Esophagus squamous epithelium (tissue), 5 donors: ENCODE measurements at regions not wholly inside any gene's neighbourhood (a gene's known extent, or its start where the extent isn't known, plus 50 kb on each side); places are given as distances from the start of the nearest gene placed in this dataset.

ENCODE experiments used
- DNase-seq: peaks from one replicate; lab custom pipeline; 2025; lab: John Stamatoyannopoulos, UW
- H3K27ac ChIP-seq, 4 donors: fragments of 200-600 bp; sonication (generic); one replicate each; pipeline ENCODE4 v1.5.1; 2016 to 2019; ENCODE audit warnings: mild to moderate bottlenecking in 1 of 4
- H3K27me3 ChIP-seq, 4 donors: fragments of 200-600 bp; sonication (generic); 1 replicate in 3 of 4; 2 replicates in 1 of 4; pipeline versions ENCODE4 v1.5.1 to v1.6.0; 2017 to 2021; ENCODE audit warnings: antibody characterized with exemption in 1 of 4
- H3K36me3 ChIP-seq, 3 donors: fragments of 200-600 bp; sonication (generic); one replicate each; pipeline ENCODE4 v1.5.1; 2016 to 2019
- H3K4me1 ChIP-seq, 3 donors: fragments of 200-600 bp; sonication (generic); one replicate each; pipeline ENCODE4 v1.5.1; 2017 to 2019
- H3K4me3 ChIP-seq, 4 donors: fragments of 200-600 bp; sonication (generic); 1 replicate in 3 of 4; 2 replicates in 1 of 4; pipeline ENCODE4 v1.5.1; 2016 to 2019; ENCODE audit warnings: mild to moderate bottlenecking in 2 of 4, moderate library complexity in 1 of 4
- H3K9me3 ChIP-seq, 3 donors: fragments of 200-600 bp; sonication (generic); one replicate each; pipeline ENCODE4 v1.5.1; 2016 to 2019
- CTCF ChIP-seq, 6 experiments: fragments of 450-650 bp in 4 of 6; fragments of 200-600 bp in 2 of 6; sonication (generic) in 2 of 6; IDR thresholded peaks; one replicate each; pipeline ENCODE4 v1.5.1; 2016 to 2019; ENCODE audit warnings: antibody characterized with exemption in 6 of 6, mild to moderate bottlenecking in 4 of 6, moderate library complexity in 4 of 6
- POLR2A ChIP-seq, 4 donors: fragments of 450-650 bp; IDR thresholded peaks; one replicate each; pipeline ENCODE4 v1.6.1; 2017; ENCODE audit warnings: antibody characterized with exemption in 4 of 4, mild to moderate bottlenecking in 4 of 4, moderate library complexity in 3 of 4
- WGBS, 2 donors: methylation state at CpG; one replicate each; pipeline ENCODE4 v1.1.5; 2018; 5-methylcytosine and 5-hydroxymethylcytosine counted together
- intact Hi-C: fragments of 100-400 bp; cut with DNase I; formaldehyde crosslinking; loops from one replicate; pipeline ENCODE4 v1.15.0; 2022
- donor health status: DM: yes; HTN: yes; CAD: no.

- 27 to 28% methylated on average over 8 of the region's 8 CpGs for WGBS, 2 donors
- no peak for DNase-seq
- Histone ChIP-seq H3K27ac (no peak overlapping the region), H3K4me3 (no peak overlapping the region), H3K36me3 (no peaks in the 10 kb centered on the region), H3K27me3 (no peaks in the 10 kb centered on the region), H3K4me1 (peaks cover 0 to 25% (median 4%) of the 10 kb centered on the region in 3 donors), H3K9me3 (no peaks in the 10 kb centered on the region)
- TF ChIP-seq CTCF (IDR thresholded peaks at IDR 0.05) (peak; percentile 47 to 79 (median 68)), POLR2A (IDR thresholded peaks at IDR 0.05) (no peak)
- intact Hi-C loops = no loop called here
Observed at GRCh38 chr6:18323935-18324705, 59.8 kb upstream of the DEK start.

- intact Hi-C loops = no loop called here
- TF ChIP-seq CTCF (IDR thresholded peaks at IDR 0.05) = no peak
- TF ChIP-seq POLR2A (IDR thresholded peaks at IDR 0.05) = no peak
- Histone ChIP-seq H3K27ac (no peak overlapping the region), H3K27me3 (no peaks in the 10 kb centered on the region), H3K4me1 (no peaks in the 10 kb centered on the region), H3K9me3 (no peaks in the 10 kb centered on the region), H3K4me3 (no peak overlapping the region), H3K36me3 (no peaks in the 10 kb centered on the region)
- WGBS, 2 donors = 0 to 5% methylated on average over 1 of the region's 1 CpG
- no peak for DNase-seq
Observed at GRCh38 chr6:18317850-18318249, 53.5 kb upstream of the DEK start.

DNA sequence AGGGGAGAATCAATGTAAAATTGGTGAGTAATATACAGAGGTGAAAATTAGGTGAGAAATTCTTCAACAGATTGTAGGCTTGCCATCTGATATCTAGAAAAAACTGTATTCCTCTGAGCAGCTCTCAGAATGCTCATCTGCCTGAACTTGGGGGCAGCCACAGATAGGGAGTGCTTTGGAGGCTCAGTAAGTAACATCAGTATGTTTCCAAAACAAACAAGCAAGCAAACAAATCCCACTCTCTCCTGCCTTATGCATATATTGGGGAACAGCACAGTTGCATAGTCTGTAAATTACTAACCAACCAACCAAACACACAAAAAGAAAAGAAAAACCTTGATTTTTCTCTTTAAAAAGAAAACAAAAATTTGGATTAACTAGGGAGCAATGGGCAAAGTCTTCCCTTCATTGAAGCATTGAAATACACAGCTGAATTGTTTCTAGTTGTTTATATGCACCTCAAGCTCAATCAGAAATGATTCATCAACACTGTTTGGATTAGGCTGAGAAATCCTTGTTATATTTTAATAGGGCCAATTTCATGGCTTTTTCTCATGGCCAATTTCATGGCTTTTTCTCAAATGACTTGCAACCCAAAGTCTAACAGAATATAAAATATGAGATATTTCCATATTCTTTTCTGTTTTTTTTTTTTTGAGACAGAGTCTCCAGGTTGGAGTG is 50.1 kb upstream of the DEK start:
- intact Hi-C loops = no loop called here

More for the DNA sequence above, 50.1 kb upstream of the DEK start:
- H3K36me3 ChIP-seq = no peaks in the 10 kb centered on the region
- no peaks in the 10 kb centered on the region for H3K9me3 ChIP-seq
- H3K4me1 ChIP-seq = no peaks in the 10 kb centered on the region
- no peaks in the 10 kb centered on the region for H3K27me3 ChIP-seq
- TF ChIP-seq CTCF (IDR thresholded peaks at IDR 0.05) = no peak
- no peak overlapping the region for H3K4me3 ChIP-seq
- DNase-seq = no peak
- H3K27ac ChIP-seq = no peak overlapping the region
